ENCODE measurements at regions not wholly inside any gene's neighbourhood (a gene's known extent, or its start where the extent isn't known, plus 50 kb on each side); places are given as distances from the start of the nearest gene placed in this dataset.

DNA sequence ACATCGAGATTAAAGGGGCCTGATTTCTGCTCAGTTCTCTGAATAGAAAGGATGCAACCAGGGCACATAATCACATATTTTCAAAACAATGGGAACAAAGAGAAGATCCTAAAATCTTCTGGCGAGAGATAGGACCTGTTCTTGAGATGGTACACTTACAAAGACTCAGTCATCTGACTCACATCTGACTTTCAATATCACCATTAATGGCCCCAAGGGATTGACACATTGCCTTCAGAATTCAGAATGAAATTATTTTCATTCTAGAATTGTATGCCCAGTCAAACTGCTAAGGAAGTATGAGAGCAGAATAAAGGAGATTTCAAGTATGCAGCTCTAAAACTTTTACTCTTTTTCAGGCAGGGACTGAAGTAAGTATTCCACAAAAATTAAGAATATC is 240.7 kb upstream of the POU3F2 start:
- no peak for TF ChIP-seq POLR2A (IDR thresholded peaks at IDR 0.05)
- TF ChIP-seq, protein P1, sequence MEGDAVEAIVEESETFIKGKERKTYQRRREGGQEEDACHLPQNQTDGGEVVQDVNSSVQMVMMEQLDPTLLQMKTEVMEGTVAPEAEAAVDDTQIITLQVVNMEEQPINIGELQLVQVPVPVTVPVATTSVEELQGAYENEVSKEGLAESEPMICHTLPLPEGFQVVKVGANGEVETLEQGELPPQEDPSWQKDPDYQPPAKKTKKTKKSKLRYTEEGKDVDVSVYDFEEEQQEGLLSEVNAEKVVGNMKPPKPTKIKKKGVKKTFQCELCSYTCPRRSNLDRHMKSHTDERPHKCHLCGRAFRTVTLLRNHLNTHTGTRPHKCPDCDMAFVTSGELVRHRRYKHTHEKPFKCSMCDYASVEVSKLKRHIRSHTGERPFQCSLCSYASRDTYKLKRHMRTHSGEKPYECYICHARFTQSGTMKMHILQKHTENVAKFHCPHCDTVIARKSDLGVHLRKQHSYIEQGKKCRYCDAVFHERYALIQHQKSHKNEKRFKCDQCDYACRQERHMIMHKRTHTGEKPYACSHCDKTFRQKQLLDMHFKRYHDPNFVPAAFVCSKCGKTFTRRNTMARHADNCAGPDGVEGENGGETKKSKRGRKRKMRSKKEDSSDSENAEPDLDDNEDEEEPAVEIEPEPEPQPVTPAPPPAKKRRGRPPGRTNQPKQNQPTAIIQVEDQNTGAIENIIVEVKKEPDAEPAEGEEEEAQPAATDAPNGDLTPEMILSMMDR (IDR thresholded peaks at IDR 0.05): no peak
